HG03442 (cell line): ENCODE measurements at regions not wholly inside any gene's neighbourhood (a gene's known extent, or its start where the extent isn't known, plus 50 kb on each side); places are given as distances from the start of the nearest gene placed in this dataset.

Experiments used
- ATAC-seq: cut with Tn5 transposase; IDR thresholded peaks from one replicate; pipeline ENCODE4 v1.9.1; 2021; ENCODE audit warnings: mild to moderate bottlenecking, moderate library complexity; ENCODE audit not compliant: unreplicated experiment

- ATAC-seq, result no peak
These were observed 268.0 kb downstream of the ZEB1 start for GRCh38 chr10:31586723-31587638.

DNA sequence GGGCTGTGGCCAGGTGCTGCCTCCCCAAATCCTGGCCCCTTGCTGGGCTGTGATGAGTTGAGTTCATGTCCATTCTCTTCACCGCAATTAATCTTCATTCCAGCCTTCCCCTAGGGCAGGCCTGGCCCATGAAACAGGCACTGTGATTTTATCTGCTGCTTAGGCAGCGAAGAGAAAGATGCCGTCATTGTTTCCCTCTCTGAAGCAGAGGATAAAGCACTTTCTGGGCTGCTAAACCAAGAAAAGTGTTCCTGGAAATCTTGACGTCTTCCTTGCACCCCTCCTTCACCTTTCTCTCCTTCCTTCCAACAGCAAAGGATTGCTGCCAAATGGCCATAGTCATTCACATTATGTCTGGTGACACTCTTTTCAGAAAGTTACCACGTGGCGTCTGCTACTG, 265.9 kb downstream of the ZEB1 start:
- no peak for ATAC-seq

GRCh38 chr10:31584098-31584631, 265.1 kb downstream of the ZEB1 start:
- ATAC-seq, result no peak

GRCh38 chr10:31583293-31583692, 264.3 kb downstream of the ZEB1 start:
- ATAC-seq, result no peak

GRCh38 chr10:31582365-31583052, 263.5 kb downstream of the ZEB1 start:
- no peak for ATAC-seq

DNA sequence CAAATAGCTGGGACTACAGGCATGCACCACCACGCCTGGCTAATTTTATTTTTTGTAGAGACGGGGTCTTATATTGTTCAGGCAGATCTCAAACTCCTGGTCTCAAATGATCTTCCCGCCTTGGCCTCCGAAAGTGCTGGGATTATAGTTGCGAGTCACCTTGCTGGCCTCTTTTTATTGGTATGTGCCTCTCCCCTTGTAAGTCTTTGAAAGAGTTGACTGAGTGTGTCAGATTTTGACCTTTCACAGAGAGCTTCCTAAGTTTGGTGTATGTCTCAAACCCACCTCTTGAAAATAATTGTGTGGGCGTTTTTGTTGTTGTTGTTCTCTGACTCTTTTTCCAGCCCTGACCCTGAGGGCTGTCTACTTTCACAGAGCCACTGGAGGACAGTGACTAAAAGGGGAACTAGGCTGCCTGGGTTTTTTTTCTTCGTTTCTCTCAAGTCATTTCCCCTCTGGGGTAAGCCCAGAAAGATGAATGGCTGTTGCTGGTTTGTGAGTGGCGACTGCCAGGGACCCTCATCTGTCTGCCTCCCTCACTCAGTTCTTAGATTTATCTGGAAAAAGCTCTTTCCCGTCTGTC, 262.8 kb downstream of the ZEB1 start:
- peak; percentile 83 for ATAC-seq

- no peak for ATAC-seq
These were observed 261.6 kb downstream of the ZEB1 start for GRCh38 chr10:31580646-31581045.
